ENCODE measurements at regions not wholly inside any gene's neighbourhood (a gene's known extent, or its start where the extent isn't known, plus 50 kb on each side); places are given as distances from the start of the nearest gene placed in this dataset.

DNA sequence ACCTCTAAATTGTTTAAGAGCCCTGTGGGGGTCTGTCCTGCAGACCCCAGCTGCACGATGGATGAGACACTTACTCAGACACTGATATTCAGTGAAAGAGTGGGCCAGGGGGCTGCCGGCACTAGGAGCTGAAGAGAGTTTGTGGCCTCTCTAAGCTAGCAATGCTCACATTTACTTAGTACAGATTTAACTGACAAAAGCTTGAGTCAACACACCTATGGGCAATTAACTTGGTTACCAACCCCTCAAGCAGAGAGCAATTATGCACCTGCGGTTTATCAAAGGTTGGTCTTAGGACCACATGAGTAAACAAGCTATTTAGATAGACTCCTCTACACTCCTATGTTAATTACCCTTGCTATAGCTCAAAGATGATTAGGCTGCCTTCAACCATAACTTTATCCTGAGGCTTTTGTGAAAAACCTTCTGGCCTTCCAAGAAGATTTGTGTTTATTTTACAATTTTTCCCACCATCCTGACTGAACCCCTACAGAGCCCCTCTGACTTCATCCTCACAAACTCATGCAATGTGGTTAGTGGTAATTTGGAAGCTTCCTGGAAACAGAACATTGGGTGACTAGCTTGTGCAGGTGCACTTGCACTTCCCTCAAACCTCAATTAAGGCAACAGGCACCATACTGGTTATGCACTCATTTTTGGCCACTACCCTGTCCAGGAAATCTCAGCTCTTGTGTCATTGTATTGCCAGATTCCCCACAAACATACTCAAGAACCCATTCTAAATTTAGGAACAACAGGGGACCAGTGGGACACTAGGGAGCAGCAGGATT lies 234.4 kb upstream of the ITM2A start:
- TF ChIP-seq, protein P1, sequence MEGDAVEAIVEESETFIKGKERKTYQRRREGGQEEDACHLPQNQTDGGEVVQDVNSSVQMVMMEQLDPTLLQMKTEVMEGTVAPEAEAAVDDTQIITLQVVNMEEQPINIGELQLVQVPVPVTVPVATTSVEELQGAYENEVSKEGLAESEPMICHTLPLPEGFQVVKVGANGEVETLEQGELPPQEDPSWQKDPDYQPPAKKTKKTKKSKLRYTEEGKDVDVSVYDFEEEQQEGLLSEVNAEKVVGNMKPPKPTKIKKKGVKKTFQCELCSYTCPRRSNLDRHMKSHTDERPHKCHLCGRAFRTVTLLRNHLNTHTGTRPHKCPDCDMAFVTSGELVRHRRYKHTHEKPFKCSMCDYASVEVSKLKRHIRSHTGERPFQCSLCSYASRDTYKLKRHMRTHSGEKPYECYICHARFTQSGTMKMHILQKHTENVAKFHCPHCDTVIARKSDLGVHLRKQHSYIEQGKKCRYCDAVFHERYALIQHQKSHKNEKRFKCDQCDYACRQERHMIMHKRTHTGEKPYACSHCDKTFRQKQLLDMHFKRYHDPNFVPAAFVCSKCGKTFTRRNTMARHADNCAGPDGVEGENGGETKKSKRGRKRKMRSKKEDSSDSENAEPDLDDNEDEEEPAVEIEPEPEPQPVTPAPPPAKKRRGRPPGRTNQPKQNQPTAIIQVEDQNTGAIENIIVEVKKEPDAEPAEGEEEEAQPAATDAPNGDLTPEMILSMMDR (conservative IDR thresholded peaks at IDR 0.05; ENCODE audit: low read depth, low read length) = no peak
- no peak for TF ChIP-seq EZH2phosphoT487 (IDR thresholded peaks at IDR 0.05; ENCODE audit: borderline replicate concordance, low read length)
